ENCODE measurements at regions not wholly inside any gene's neighbourhood (a gene's known extent, or its start where the extent isn't known, plus 50 kb on each side); places are given as distances from the start of the nearest gene placed in this dataset.

- TF ChIP-seq CTCF (conservative IDR thresholded peaks at IDR 0.05) (no peak), EZH2 (IDR thresholded peaks at IDR 0.05; ENCODE audit: low read depth) (no peak)
These were observed 197.9 kb downstream of the TRIM27 start for GRCh38 chr6:28725890-28726348.

Measured in PC-9 (cell line).